ENCODE measurements at regions not wholly inside any gene's neighbourhood (a gene's known extent, or its start where the extent isn't known, plus 50 kb on each side); places are given as distances from the start of the nearest gene placed in this dataset.

- no peak overlapping the region for H3K27ac ChIP-seq
- TF ChIP-seq RAD21 (conservative IDR thresholded peaks at IDR 0.05 in 1 of 2, IDR thresholded peaks at IDR 0.05 in 1 of 2) (no peak), CHD2 (IDR thresholded peaks at IDR 0.05; ENCODE audit: low read length, partially characterized antibody) (no peak), ZSCAN20 (CRISPR knock-in tag; IDR thresholded peaks at IDR 0.05) (no peak), EHF (CRISPR knock-in tag; IDR thresholded peaks at IDR 0.05) (no peak), HOXB5 (CRISPR knock-in tag; IDR thresholded peaks at IDR 0.05) (no peak), PHF8 (IDR thresholded peaks at IDR 0.05; ENCODE audit: borderline replicate concordance, low read depth) (no peak), RFX5 (IDR thresholded peaks at IDR 0.05) (no peak), ELK1 (IDR thresholded peaks at IDR 0.05; ENCODE audit: low read depth, low read length) (no peak), SREBF2 (IDR thresholded peaks at IDR 0.05) (no peak), ZNF302 (CRISPR knock-in tag; IDR thresholded peaks at IDR 0.05) (no peak), TP53 (CRISPR knock-in tag; IDR thresholded peaks at IDR 0.05) (no peak), POLR2AphosphoS2 (conservative IDR thresholded peaks at IDR 0.05; ENCODE audit: low read length) (no peak)
- POLR2A ChIA-PET: no interaction called here
- H3K4me3 ChIP-seq: no peak overlapping the region
- no peaks in the 10 kb centered on the region for H3K9me3 ChIP-seq
- no peak overlapping the region for H3K4me2 ChIP-seq
- FAIRE-seq (no peak), DNase-seq (ENCODE audit: low read depth in 1 of 2, low spot score in 1 of 2) (peak in 1 of 2 experiments; percentile 4), ATAC-seq (no peak)
- CTCF ChIA-PET: no interaction called here
- H3K4me1 ChIP-seq: no peaks in the 10 kb centered on the region
- WGBS (ENCODE audit: missing lambda C conversion rate): 10% methylated on average over 5 of the region's 10 CpGs
These were observed 56.4 kb upstream of the NWD2 start for GRCh38 chr4:37188100-37188499.
